SK-N-SH (cell line): ENCODE measurements at regions not wholly inside any gene's neighbourhood (a gene's known extent, or its start where the extent isn't known, plus 50 kb on each side); places are given as distances from the start of the nearest gene placed in this dataset.

ENCODE experiments used
- CTCF ChIA-PET: fragments of 300-600, 350-600 bp; formaldehyde crosslinking; extraction: SDS; loops from one replicate; lab custom pipeline; 2021; lab: Yijun Ruan, JAX
- POLR2A ChIA-PET: fragments of 350-600 bp; sonication (Branson Sonifier 250); formaldehyde crosslinking; extraction: SDS; loops from one replicate; lab custom pipeline; 2020; ENCODE audit warnings: antibody characterized with exemption, inconsistent platforms; lab: Yijun Ruan, JAX
- DNase-seq: peaks from one replicate; pipeline ENCODE4 v3.0.0; 2012
- H2AFZ ChIP-seq: fragments of 200-600 bp; sonication (generic); 2 replicates; pipeline ENCODE4 v1.8.1; 2016; ENCODE audit warnings: antibody characterized with exemption, mild to moderate bottlenecking, low read depth
- H3F3A ChIP-seq: fragments of 200-600 bp; sonication (generic); replicated peaks from 2 replicates; pipeline ENCODE3; 2016; ENCODE audit warnings: antibody characterized with exemption, mild to moderate bottlenecking; ENCODE audit not compliant: insufficient read depth
- H3K27ac ChIP-seq, 2 experiments: fragments of 200-500 bp in 1 of 2; fragments of 200-600 bp in 1 of 2; sonication (Bioruptor generic) in 1 of 2; sonication (generic), shearing (Covaris generic) in 1 of 2; 2 replicates each; pipeline versions ENCODE4 v1.5.1 to v1.6.1; 2014 to 2016; ENCODE audit warnings: low read depth in 2 of 2, inconsistent platforms in 1 of 2, low read length in 1 of 2, mild to moderate bottlenecking in 1 of 2, mixed read lengths in 1 of 2
- H3K27me3 ChIP-seq: fragments of 200-600 bp; sonication (generic), shearing (Covaris generic); 2 replicates; pipeline ENCODE4 v1.6.1; 2016; ENCODE audit warnings: mixed run types; ENCODE audit not compliant: insufficient read depth
- H3K36me3 ChIP-seq, 2 experiments: fragments of 200-500 bp in 1 of 2; fragments of 200-600 bp in 1 of 2; sonication (Bioruptor generic) in 1 of 2; sonication (generic) in 1 of 2; replicated peaks in 1 of 2; 2 replicates each; pipeline versions ENCODE3 to v1.5.1; 2014 to 2016; ENCODE audit warnings: low read length in 1 of 2, mild to moderate bottlenecking in 1 of 2; ENCODE audit not compliant: insufficient read depth in 2 of 2, control insufficient read depth in 1 of 2
- H3K4me1 ChIP-seq, 2 experiments: fragments of 200-500 bp in 1 of 2; fragments of 200-600 bp in 1 of 2; sonication (Bioruptor generic) in 1 of 2; sonication (generic), shearing (Covaris generic) in 1 of 2; 2 replicates each; pipeline versions ENCODE4 v1.5.1 to v1.6.1; 2014 to 2016; ENCODE audit warnings: low read depth in 1 of 2, low read length in 1 of 2, mixed run types in 1 of 2; ENCODE audit not compliant: insufficient read depth in 2 of 2, control insufficient read depth in 1 of 2
- H3K4me2 ChIP-seq: fragments of 200-600 bp; sonication (generic), shearing (Covaris generic); 2 replicates; pipeline ENCODE4 v1.6.1; 2017; ENCODE audit warnings: mixed run types
- H3K4me3 ChIP-seq, 2 experiments: fragments of 200-500 bp in 1 of 2; fragments of 200-600 bp in 1 of 2; sonication (Bioruptor generic) in 1 of 2; sonication (generic), shearing (Covaris generic) in 1 of 2; 2 replicates each; pipeline versions ENCODE4 v1.5.1 to v1.8.1; 2014 to 2016; ENCODE audit warnings: low read depth in 2 of 2, inconsistent platforms in 1 of 2, low read length in 1 of 2, mild to moderate bottlenecking in 1 of 2, mixed read lengths in 1 of 2, moderate library complexity in 1 of 2
- H3K79me2 ChIP-seq: fragments of 200-600 bp; sonication (generic); 2 replicates; pipeline ENCODE4 v1.8.1; 2017; ENCODE audit warnings: mild to moderate bottlenecking; ENCODE audit not compliant: insufficient read depth
- H3K9ac ChIP-seq: fragments of 200-600 bp; sonication (generic); 2 replicates; pipeline ENCODE4 v1.6.1; 2017; ENCODE audit warnings: mixed run types
- H3K9me2 ChIP-seq: fragments of 200-600 bp; sonication (generic); 2 replicates; pipeline ENCODE4 v1.6.1; 2017; ENCODE audit warnings: mixed run types
- H3K9me3 ChIP-seq: fragments of 200-600 bp; sonication (generic); 2 replicates; pipeline ENCODE4 v1.6.1; 2017; ENCODE audit warnings: mixed run types, mild to moderate bottlenecking, moderate library complexity
- H4K20me1 ChIP-seq: fragments of 200-600 bp; sonication (generic); 2 replicates; pipeline ENCODE4 v1.6.1; 2017; ENCODE audit warnings: mild to moderate bottlenecking, mixed run types; ENCODE audit not compliant: insufficient read depth
- CHD2 ChIP-seq: fragments of 150-350 bp; IDR thresholded peaks from 2 replicates; pipeline ENCODE4 v1.6.1; 2018; ENCODE audit warnings: low read length; ENCODE audit not compliant: partially characterized antibody
- ELF1 ChIP-seq: IDR thresholded peaks from 2 replicates; pipeline ENCODE4 v1.4.0; 2012
- FOXJ3 ChIP-seq: sonication (generic); formaldehyde crosslinking; IDR thresholded peaks from 2 replicates; pipeline ENCODE4 v1.5.1; 2020; ENCODE audit warnings: mild to moderate bottlenecking, missing genetic modification reagents
- FOXM1 ChIP-seq: IDR thresholded peaks from 2 replicates; pipeline ENCODE4 v1.4.0; 2012; ENCODE audit warnings: low read depth, mild to moderate bottlenecking
- MEF2A ChIP-seq: IDR thresholded peaks from 2 replicates; pipeline ENCODE4 v1.4.0; 2012; ENCODE audit warnings: low read depth, borderline replicate concordance
- MXI1 ChIP-seq: IDR thresholded peaks from 2 replicates; pipeline ENCODE4 v1.6.1; 2012; ENCODE audit warnings: mild to moderate bottlenecking, low read depth, low read length, improper control_type of control experiment
- NRF1 ChIP-seq: IDR thresholded peaks from 2 replicates; pipeline ENCODE4 v1.6.1; 2012; ENCODE audit warnings: low read depth, mild to moderate bottlenecking, low read length
- POLR2AphosphoS5 ChIP-seq: IDR thresholded peaks from 2 replicates; pipeline ENCODE4 v1.6.1; 2012; ENCODE audit warnings: low read depth, low read length
- RAD21 ChIP-seq: IDR thresholded peaks from 2 replicates; pipeline ENCODE4 v1.6.1; 2012; ENCODE audit warnings: mild to moderate bottlenecking, low read length
- SIN3A ChIP-seq: IDR thresholded peaks from 2 replicates; pipeline ENCODE4 v1.6.1; 2012; ENCODE audit warnings: low read depth, mild to moderate bottlenecking, low read length, moderate library complexity, borderline replicate concordance
- TCF12 ChIP-seq: IDR thresholded peaks from 2 replicates; pipeline ENCODE4 v1.4.0; 2012
- TEAD4 ChIP-seq: IDR thresholded peaks from 2 replicates; pipeline ENCODE4 v1.4.0; 2012; ENCODE audit warnings: mild to moderate bottlenecking, borderline replicate concordance; ENCODE audit not compliant: insufficient read depth
- USF2 ChIP-seq: fragments of 150-350 bp; IDR thresholded peaks from 2 replicates; pipeline ENCODE4 v1.6.1; 2017; ENCODE audit warnings: antibody characterized with exemption, low read length, low read depth, borderline replicate concordance
- YY1 ChIP-seq: IDR thresholded peaks from 2 replicates; pipeline ENCODE4 v1.4.0; 2012; ENCODE audit warnings: low read depth, mild to moderate bottlenecking
- WGBS: methylation state at CpG from one replicate; pipeline ENCODE4 v1.1.6; 2017; ENCODE audit warnings: low lambda C conversion rate; 5-methylcytosine and 5-hydroxymethylcytosine counted together
- TF ChIP-seq, protein P1 (sequence below): IDR thresholded peaks from 2 replicates; pipeline ENCODE4; 2012
- TF ChIP-seq, protein P2 (sequence below): IDR thresholded peaks from 2 replicates; pipeline ENCODE4 v1.4.0; 2012; ENCODE audit warnings: low read depth, borderline replicate concordance
- TF ChIP-seq, protein P3 (sequence below): IDR thresholded peaks from 2 replicates; pipeline ENCODE4 v1.6.1; 2012; ENCODE audit warnings: mild to moderate bottlenecking, low read depth, low read length, moderate library complexity

DNA sequence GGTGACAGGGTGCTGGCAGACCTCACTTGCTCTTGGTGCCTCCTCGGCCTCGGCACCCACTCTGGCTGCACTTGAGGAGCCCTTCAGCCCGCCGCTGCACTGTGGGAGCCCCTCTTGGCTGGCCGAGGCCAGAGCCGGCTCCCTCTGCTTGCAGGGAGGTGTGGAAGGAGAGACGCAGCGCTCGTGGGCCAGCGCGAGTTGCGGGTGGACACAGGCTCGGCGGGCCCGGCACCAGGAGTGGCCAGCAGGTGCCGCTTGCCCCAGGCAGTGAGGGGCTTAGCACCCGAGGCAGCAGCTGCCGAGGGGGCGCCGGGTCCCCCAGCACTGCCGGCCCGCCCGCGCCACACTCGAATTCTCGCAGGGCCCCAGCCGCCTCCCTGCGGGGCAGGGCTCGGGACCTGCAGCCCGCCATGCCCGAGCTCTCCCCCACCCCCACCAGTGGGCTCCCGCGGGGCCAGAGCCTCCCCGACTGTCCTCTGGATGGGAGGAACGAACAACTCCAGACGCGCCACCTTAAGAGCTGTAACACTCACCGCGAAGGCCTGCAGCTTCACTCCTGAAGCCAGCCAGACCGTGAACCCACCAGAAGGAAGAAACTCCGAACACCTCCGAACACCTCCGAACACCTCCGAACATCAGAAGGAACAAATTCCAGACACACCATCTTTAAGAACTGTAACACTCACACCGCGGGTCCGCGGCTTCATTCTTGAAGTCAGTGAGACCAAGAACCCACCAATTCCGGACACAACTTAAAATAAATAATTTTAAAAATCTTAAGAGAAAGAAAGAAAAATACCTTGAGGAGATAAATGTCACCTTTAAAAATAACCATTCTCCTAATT, 311.1 kb upstream of the SLC7A11 start:
- H3K36me3 ChIP-seq: no peaks in the 10 kb centered on the region
- H3K4me2 ChIP-seq: no peak overlapping the region
- H3K9ac ChIP-seq: no peak overlapping the region
- WGBS: 87% methylated on average over 14 of the region's 49 CpGs
- H3F3A ChIP-seq: no peaks in the 10 kb centered on the region
- H3K4me1 ChIP-seq: no peaks in the 10 kb centered on the region
- TF ChIP-seq SIN3A (no peak), TEAD4 (no peak), MEF2A (no peak), RAD21 (no peak), USF2 (no peak), CHD2 (no peak), FOXM1 (no peak), FOXJ3 (CRISPR knock-in tag) (no peak), POLR2AphosphoS5 (no peak), TCF12 (no peak), YY1 (no peak), ELF1 (no peak)
- TF ChIP-seq, protein P1, sequence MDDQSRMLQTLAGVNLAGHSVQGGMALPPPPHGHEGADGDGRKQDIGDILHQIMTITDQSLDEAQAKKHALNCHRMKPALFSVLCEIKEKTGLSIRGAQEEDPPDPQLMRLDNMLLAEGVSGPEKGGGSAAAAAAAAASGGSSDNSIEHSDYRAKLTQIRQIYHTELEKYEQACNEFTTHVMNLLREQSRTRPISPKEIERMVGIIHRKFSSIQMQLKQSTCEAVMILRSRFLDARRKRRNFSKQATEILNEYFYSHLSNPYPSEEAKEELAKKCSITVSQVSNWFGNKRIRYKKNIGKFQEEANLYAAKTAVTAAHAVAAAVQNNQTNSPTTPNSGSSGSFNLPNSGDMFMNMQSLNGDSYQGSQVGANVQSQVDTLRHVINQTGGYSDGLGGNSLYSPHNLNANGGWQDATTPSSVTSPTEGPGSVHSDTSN: no peak
- TF ChIP-seq, protein P2, sequence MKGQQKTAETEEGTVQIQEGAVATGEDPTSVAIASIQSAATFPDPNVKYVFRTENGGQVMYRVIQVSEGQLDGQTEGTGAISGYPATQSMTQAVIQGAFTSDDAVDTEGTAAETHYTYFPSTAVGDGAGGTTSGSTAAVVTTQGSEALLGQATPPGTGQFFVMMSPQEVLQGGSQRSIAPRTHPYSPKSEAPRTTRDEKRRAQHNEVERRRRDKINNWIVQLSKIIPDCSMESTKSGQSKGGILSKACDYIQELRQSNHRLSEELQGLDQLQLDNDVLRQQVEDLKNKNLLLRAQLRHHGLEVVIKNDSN: no peak
- H3K27me3 ChIP-seq: no peaks in the 10 kb centered on the region
- DNase-seq: no peak
- no peaks in the 10 kb centered on the region for H4K20me1 ChIP-seq
- H3K9me3 ChIP-seq: no peaks in the 10 kb centered on the region
- no peak overlapping the region for H3K4me3 ChIP-seq
- H3K27ac ChIP-seq: no peak overlapping the region
- H2AFZ ChIP-seq: no peak overlapping the region
- H3K9me2 ChIP-seq: no peaks in the 10 kb centered on the region
- no peaks in the 10 kb centered on the region for H3K79me2 ChIP-seq
- ChIA-PET POLR2A (no interaction called here), CTCF (no interaction called here)

- no peaks in the 10 kb centered on the region for H3K9me2 ChIP-seq
- H4K20me1 ChIP-seq: no peaks in the 10 kb centered on the region
- no peaks in the 10 kb centered on the region for H3K9me3 ChIP-seq
- no peaks in the 10 kb centered on the region for H3K27me3 ChIP-seq
- ChIA-PET POLR2A (no interaction called here), CTCF (interaction anchor here (0.7 to 1.3 kb wide), 2 partner anchors 13 to 99 kb away, joined by 3 to 4 read pairs; no protein-coding TSS in a partner anchor)
- no peak overlapping the region for H3K27ac ChIP-seq
- H3K36me3 ChIP-seq: no peaks in the 10 kb centered on the region
- no peak overlapping the region for H2AFZ ChIP-seq
- H3K79me2 ChIP-seq: no peaks in the 10 kb centered on the region
- H3K4me2 ChIP-seq: no peak overlapping the region
- no peak for DNase-seq
- H3K4me3 ChIP-seq: no peak overlapping the region
- WGBS: 100% methylated on average over 1 of the region's 1 CpG
- H3K9ac ChIP-seq: no peak overlapping the region
- no peaks in the 10 kb centered on the region for H3K4me1 ChIP-seq
- no peaks in the 10 kb centered on the region for H3F3A ChIP-seq
- TF ChIP-seq POLR2AphosphoS5 (no peak), NRF1 (no peak), MEF2A (no peak), MXI1 (no peak)
- TF ChIP-seq, protein P1: no peak
- TF ChIP-seq, protein P3, sequence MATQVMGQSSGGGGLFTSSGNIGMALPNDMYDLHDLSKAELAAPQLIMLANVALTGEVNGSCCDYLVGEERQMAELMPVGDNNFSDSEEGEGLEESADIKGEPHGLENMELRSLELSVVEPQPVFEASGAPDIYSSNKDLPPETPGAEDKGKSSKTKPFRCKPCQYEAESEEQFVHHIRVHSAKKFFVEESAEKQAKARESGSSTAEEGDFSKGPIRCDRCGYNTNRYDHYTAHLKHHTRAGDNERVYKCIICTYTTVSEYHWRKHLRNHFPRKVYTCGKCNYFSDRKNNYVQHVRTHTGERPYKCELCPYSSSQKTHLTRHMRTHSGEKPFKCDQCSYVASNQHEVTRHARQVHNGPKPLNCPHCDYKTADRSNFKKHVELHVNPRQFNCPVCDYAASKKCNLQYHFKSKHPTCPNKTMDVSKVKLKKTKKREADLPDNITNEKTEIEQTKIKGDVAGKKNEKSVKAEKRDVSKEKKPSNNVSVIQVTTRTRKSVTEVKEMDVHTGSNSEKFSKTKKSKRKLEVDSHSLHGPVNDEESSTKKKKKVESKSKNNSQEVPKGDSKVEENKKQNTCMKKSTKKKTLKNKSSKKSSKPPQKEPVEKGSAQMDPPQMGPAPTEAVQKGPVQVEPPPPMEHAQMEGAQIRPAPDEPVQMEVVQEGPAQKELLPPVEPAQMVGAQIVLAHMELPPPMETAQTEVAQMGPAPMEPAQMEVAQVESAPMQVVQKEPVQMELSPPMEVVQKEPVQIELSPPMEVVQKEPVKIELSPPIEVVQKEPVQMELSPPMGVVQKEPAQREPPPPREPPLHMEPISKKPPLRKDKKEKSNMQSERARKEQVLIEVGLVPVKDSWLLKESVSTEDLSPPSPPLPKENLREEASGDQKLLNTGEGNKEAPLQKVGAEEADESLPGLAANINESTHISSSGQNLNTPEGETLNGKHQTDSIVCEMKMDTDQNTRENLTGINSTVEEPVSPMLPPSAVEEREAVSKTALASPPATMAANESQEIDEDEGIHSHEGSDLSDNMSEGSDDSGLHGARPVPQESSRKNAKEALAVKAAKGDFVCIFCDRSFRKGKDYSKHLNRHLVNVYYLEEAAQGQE: no peak
Measured at GRCh38 chr4:138542191-138542776, 300.1 kb upstream of the SLC7A11 start.
